Suprapubic skin (tissue), 4 donors: ENCODE measurements at regions not wholly inside any gene's neighbourhood (a gene's known extent, or its start where the extent isn't known, plus 50 kb on each side); places are given as distances from the start of the nearest gene placed in this dataset.

Experiments
- DNase-seq, 2 donors: peaks; one replicate each; pipeline ENCODE4 v3.0.0-alpha.2; 2019; ENCODE audit warnings: low spot score in 2 of 2
- H3K27ac ChIP-seq: fragments of 200-600 bp; sonication (generic); one replicate; pipeline ENCODE4 v1.5.1; 2019
- H3K27me3 ChIP-seq: fragments of 200-600 bp; sonication (generic); one replicate; pipeline ENCODE4 v1.5.1; 2019
- H3K36me3 ChIP-seq: fragments of 200-600 bp; sonication (generic); one replicate; pipeline ENCODE4 v1.5.1; 2019
- H3K4me1 ChIP-seq: fragments of 200-600 bp; sonication (generic); one replicate; pipeline ENCODE4 v1.5.1; 2019
- H3K4me3 ChIP-seq: fragments of 200-600 bp; sonication (generic); one replicate; pipeline ENCODE4 v1.5.1; 2019; ENCODE audit warnings: mild to moderate bottlenecking
- H3K9me3 ChIP-seq: fragments of 200-600 bp; sonication (generic); one replicate; pipeline ENCODE4 v1.5.1; 2019
- CTCF ChIP-seq, 2 donors: fragments of 200-600 bp in 1 of 2; fragments of 450-650 bp in 1 of 2; sonication (generic) in 1 of 2; IDR thresholded peaks; one replicate each; pipeline ENCODE4 v1.5.1; 2016 to 2019; ENCODE audit warnings: antibody characterized with exemption in 2 of 2, mild to moderate bottlenecking in 1 of 2, moderate library complexity in 1 of 2
- EP300 ChIP-seq: sonication (generic); formaldehyde crosslinking; IDR thresholded peaks from one replicate; pipeline ENCODE4 v1.6.1; 2017; ENCODE audit warnings: antibody characterized with exemption
- POLR2A ChIP-seq, 2 donors: fragments of 450-650 bp; IDR thresholded peaks; one replicate each; pipeline ENCODE4 v1.6.1; 2017; ENCODE audit warnings: antibody characterized with exemption in 2 of 2, mild to moderate bottlenecking in 2 of 2, moderate library complexity in 2 of 2
- POLR2AphosphoS5 ChIP-seq, 3 donors: sonication (generic); formaldehyde crosslinking; IDR thresholded peaks; one replicate each; pipeline ENCODE4 v1.6.1; 2017; ENCODE audit warnings: antibody characterized with exemption in 3 of 3
- WGBS: methylation state at CpG from one replicate; pipeline ENCODE4 v1.1.5; 2018; 5-methylcytosine and 5-hydroxymethylcytosine counted together

- Histone ChIP-seq H3K9me3 (no peaks in the 10 kb centered on the region), H3K4me1 (no peaks in the 10 kb centered on the region), H3K4me3 (no peak overlapping the region), H3K36me3 (no peaks in the 10 kb centered on the region), H3K27ac (no peak overlapping the region), H3K27me3 (no peaks in the 10 kb centered on the region)
- 93% methylated on average over 3 of the region's 3 CpGs for WGBS
- TF ChIP-seq POLR2AphosphoS5 (IDR thresholded peaks at IDR 0.05) (no peak), POLR2A (IDR thresholded peaks at IDR 0.05) (no peak), CTCF (IDR thresholded peaks at IDR 0.05) (no peak), EP300 (no peak)
- no peak for DNase-seq
Measured at GRCh38 chr6:62716719-62717118, 430.7 kb upstream of the KHDRBS2 start.

- Histone ChIP-seq H3K27ac (no peak overlapping the region), H3K27me3 (no peaks in the 10 kb centered on the region)
Measured at GRCh38 chr6:62714112-62714511, 428.1 kb upstream of the KHDRBS2 start.

DNA sequence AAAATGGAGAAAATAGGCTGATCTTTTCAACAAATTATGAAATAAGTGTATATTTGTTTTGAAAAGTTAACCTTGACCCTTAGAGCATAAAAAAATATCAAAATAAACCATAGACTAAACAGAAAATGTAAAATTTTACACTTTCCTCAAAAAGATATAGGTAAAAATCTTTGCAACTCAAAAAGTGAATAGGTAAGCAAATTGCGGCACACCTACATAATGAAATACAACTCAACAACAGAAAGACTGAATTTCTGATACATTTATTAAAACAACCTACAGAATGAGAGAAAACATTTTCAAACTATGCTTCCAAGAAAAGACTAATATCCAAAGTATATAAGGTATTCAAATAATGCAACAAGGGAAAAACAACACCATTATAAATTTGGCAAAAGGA lies 425.7 kb upstream of the KHDRBS2 start:
- H3K4me3 ChIP-seq = no peak overlapping the region
- H3K36me3 ChIP-seq = no peaks in the 10 kb centered on the region
- H3K4me1 ChIP-seq = no peaks in the 10 kb centered on the region
- H3K9me3 ChIP-seq = peaks cover 9% of the 10 kb centered on the region
- WGBS = 94% methylated on average over 1 of the region's 1 CpG
- TF ChIP-seq CTCF (IDR thresholded peaks at IDR 0.05) (no peak), POLR2A (IDR thresholded peaks at IDR 0.05) (no peak), POLR2AphosphoS5 (IDR thresholded peaks at IDR 0.05) (no peak), EP300 (no peak)
- no peak overlapping the region for H3K27ac ChIP-seq
- no peaks in the 10 kb centered on the region for H3K27me3 ChIP-seq
- no peak for DNase-seq

More at GRCh38 chr6:62714112-62714511, 428.1 kb upstream of the KHDRBS2 start:
- DNase-seq = no peak
- Histone ChIP-seq H3K36me3 (no peaks in the 10 kb centered on the region), H3K4me3 (no peak overlapping the region), H3K4me1 (no peaks in the 10 kb centered on the region), H3K9me3 (no peaks in the 10 kb centered on the region)
- TF ChIP-seq CTCF (IDR thresholded peaks at IDR 0.05) = no peak
- no peak for TF ChIP-seq POLR2A (IDR thresholded peaks at IDR 0.05)
- TF ChIP-seq POLR2AphosphoS5 (IDR thresholded peaks at IDR 0.05) = no peak
- TF ChIP-seq EP300 = no peak

- H3K4me1 ChIP-seq = no peaks in the 10 kb centered on the region
- peaks cover 17% of the 10 kb centered on the region for H3K9me3 ChIP-seq
- H3K4me3 ChIP-seq = no peak overlapping the region
- H3K36me3 ChIP-seq = no peaks in the 10 kb centered on the region
- WGBS = 100% methylated on average over 1 of the region's 1 CpG
- H3K27ac ChIP-seq = no peak overlapping the region
- TF ChIP-seq CTCF (IDR thresholded peaks at IDR 0.05) = no peak
- no peak for TF ChIP-seq EP300
- H3K27me3 ChIP-seq = no peaks in the 10 kb centered on the region
- DNase-seq = no peak
Measured at GRCh38 chr6:62707914-62708313, 421.9 kb upstream of the KHDRBS2 start.

DNA sequence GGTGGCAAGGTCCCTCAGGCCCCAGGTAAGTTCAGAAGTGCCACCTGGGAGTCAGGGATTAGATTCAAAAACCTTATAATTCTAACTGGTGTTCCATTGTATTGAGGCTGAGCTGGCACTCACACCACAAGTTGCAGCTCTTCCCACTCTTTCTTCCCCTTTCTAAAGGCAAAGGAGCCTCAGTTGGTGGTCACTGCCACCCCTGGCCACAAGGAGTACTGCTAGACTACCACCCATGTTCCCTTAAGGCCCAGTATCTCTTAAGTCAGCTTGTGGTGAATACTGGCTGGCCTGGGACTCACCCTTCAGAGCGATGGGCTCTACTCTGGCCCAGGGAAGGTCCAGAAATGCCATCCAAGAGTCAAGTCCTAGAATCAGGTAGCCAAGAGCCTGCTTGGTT lies 421.1 kb upstream of the KHDRBS2 start:
- DNase-seq = no peak
- Histone ChIP-seq H3K4me3 (no peak overlapping the region), H3K27me3 (no peaks in the 10 kb centered on the region), H3K27ac (no peak overlapping the region), H3K4me1 (no peaks in the 10 kb centered on the region), H3K36me3 (no peaks in the 10 kb centered on the region), H3K9me3 (peaks cover 17% of the 10 kb centered on the region)
- 83% methylated on average over 1 of the region's 1 CpG for WGBS
- TF ChIP-seq POLR2A (IDR thresholded peaks at IDR 0.05) (no peak), CTCF (IDR thresholded peaks at IDR 0.05) (no peak), POLR2AphosphoS5 (IDR thresholded peaks at IDR 0.05) (no peak), EP300 (no peak)
